SK-N-MC (cell line): ENCODE measurements at regions not wholly inside any gene's neighbourhood (a gene's known extent, or its start where the extent isn't known, plus 50 kb on each side); places are given as distances from the start of the nearest gene placed in this dataset.

Experiments used
- EZH2 ChIP-seq: fragments of 200-600 bp; sonication (generic); IDR thresholded peaks from one replicate; pipeline ENCODE4 v1.6.1; 2017; ENCODE audit warnings: antibody characterized with exemption
- POLR2AphosphoS5 ChIP-seq: IDR thresholded peaks from 2 replicates; pipeline ENCODE4 v1.6.1; 2012; ENCODE audit warnings: mild to moderate bottlenecking, low read depth, low read length, borderline replicate concordance

- no peak for TF ChIP-seq POLR2AphosphoS5
- TF ChIP-seq EZH2: no peak
These were observed 553.7 kb downstream of the MN1 start for GRCh38 chr22:27247701-27248434.
